ENCODE measurements at regions not wholly inside any gene's neighbourhood (a gene's known extent, or its start where the extent isn't known, plus 50 kb on each side); places are given as distances from the start of the nearest gene placed in this dataset.

DNA sequence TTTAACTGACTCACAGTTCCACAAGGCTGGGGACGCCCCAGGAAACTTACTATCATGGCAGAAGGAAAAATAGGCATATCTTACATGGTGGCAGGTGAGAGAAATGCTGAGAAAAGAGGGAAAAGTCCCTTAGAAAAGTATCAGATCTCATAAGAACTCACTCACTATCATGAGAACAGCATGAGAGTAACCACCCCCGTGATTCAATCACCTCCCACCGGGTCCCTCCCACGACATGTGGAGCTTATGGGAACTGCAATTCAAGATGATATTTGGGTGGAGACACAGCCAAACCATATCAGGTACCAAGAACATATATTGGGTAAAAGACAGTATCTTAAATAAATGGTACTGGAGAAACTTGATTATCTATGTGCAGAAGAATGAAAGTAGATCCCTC lies 100.3 kb upstream of the FAR2 start:
- TF ChIP-seq, protein P1, sequence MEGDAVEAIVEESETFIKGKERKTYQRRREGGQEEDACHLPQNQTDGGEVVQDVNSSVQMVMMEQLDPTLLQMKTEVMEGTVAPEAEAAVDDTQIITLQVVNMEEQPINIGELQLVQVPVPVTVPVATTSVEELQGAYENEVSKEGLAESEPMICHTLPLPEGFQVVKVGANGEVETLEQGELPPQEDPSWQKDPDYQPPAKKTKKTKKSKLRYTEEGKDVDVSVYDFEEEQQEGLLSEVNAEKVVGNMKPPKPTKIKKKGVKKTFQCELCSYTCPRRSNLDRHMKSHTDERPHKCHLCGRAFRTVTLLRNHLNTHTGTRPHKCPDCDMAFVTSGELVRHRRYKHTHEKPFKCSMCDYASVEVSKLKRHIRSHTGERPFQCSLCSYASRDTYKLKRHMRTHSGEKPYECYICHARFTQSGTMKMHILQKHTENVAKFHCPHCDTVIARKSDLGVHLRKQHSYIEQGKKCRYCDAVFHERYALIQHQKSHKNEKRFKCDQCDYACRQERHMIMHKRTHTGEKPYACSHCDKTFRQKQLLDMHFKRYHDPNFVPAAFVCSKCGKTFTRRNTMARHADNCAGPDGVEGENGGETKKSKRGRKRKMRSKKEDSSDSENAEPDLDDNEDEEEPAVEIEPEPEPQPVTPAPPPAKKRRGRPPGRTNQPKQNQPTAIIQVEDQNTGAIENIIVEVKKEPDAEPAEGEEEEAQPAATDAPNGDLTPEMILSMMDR (IDR thresholded peaks at IDR 0.05; ENCODE audit: low read depth, low read length), result no peak
- Histone ChIP-seq H3K4me1 (ENCODE audit: low read depth) (no peaks in the 10 kb centered on the region), H3K36me3 (no peaks in the 10 kb centered on the region), H3K9me3 (ENCODE audit: low read depth) (no peaks in the 10 kb centered on the region), H3K27me3 (no peaks in the 10 kb centered on the region), H3K4me3 (no peak overlapping the region), H3K27ac (no peak overlapping the region)
- no peak for DNase-seq (ENCODE audit: low read depth in 1 of 2, low spot score in 1 of 2)

DNA sequence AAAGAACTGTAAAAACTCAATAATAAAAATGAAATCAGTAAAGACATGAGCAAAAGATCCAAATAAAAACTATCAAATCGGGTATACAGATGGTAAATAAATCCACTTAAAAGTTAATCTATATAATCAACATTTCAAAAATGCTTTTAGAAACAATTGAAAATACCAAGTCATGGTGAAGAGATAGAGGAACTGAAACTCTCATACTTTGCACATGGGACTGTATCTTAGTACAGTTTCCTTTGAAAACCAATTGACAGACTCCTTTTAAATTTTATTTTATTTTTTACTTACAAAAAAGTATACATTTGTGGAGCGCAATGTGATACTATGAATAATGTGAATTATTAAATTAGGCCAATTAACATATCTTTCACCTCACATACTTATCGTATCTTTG lies 98.6 kb upstream of the FAR2 start:
- TF ChIP-seq, protein P1 (IDR thresholded peaks at IDR 0.05; ENCODE audit: low read depth, low read length), result no peak
- Histone ChIP-seq H3K27me3 (no peaks in the 10 kb centered on the region), H3K9me3 (ENCODE audit: low read depth) (no peaks in the 10 kb centered on the region), H3K36me3 (no peaks in the 10 kb centered on the region), H3K4me1 (ENCODE audit: low read depth) (no peaks in the 10 kb centered on the region), H3K27ac (no peak overlapping the region), H3K4me3 (no peak overlapping the region)
- DNase-seq (ENCODE audit: low read depth in 1 of 2, low spot score in 1 of 2), result no peak

DNA sequence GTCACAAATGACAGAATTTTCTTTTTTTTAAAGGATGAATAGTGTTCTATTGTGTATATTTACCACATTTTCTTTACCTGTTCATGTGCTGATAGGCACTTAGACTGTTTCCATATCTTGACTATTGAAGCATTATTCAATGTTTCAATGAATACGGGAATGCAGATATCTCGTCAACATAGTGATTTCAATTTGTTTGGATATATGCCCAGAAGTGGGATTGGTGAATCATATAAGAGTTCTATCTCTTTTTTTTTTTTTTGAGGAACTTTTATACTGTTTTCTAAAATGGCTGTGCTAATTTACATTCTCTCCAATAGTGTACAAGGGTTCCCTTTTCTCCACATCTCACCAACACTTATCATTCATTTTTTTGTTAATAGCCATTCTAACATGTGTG lies 97.9 kb upstream of the FAR2 start:
- no peaks in the 10 kb centered on the region for H3K9me3 ChIP-seq (ENCODE audit: low read depth)
- no peaks in the 10 kb centered on the region for H3K27me3 ChIP-seq
- no peaks in the 10 kb centered on the region for H3K36me3 ChIP-seq
- peak in 1 of 2 donors; percentile 59 for DNase-seq (ENCODE audit: low read depth in 1 of 2, low spot score in 1 of 2)
- H3K4me1 ChIP-seq (ENCODE audit: low read depth), result no peaks in the 10 kb centered on the region
- no peak overlapping the region for H3K27ac ChIP-seq
- TF ChIP-seq, protein P1 (IDR thresholded peaks at IDR 0.05; ENCODE audit: low read depth, low read length), result no peak
- no peak overlapping the region for H3K4me3 ChIP-seq

- Histone ChIP-seq H3K4me3 (no peak overlapping the region), H3K4me1 (ENCODE audit: low read depth) (no peaks in the 10 kb centered on the region), H3K36me3 (no peaks in the 10 kb centered on the region), H3K9me3 (ENCODE audit: low read depth) (no peaks in the 10 kb centered on the region), H3K27me3 (no peaks in the 10 kb centered on the region), H3K27ac (no peak overlapping the region)
- no peak for DNase-seq (ENCODE audit: low read depth in 1 of 2, low spot score in 1 of 2)
- TF ChIP-seq, protein P1 (IDR thresholded peaks at IDR 0.05; ENCODE audit: low read depth, low read length), result no peak
Measured at GRCh38 chr12:29053567-29053966, 95.5 kb upstream of the FAR2 start.

DNA sequence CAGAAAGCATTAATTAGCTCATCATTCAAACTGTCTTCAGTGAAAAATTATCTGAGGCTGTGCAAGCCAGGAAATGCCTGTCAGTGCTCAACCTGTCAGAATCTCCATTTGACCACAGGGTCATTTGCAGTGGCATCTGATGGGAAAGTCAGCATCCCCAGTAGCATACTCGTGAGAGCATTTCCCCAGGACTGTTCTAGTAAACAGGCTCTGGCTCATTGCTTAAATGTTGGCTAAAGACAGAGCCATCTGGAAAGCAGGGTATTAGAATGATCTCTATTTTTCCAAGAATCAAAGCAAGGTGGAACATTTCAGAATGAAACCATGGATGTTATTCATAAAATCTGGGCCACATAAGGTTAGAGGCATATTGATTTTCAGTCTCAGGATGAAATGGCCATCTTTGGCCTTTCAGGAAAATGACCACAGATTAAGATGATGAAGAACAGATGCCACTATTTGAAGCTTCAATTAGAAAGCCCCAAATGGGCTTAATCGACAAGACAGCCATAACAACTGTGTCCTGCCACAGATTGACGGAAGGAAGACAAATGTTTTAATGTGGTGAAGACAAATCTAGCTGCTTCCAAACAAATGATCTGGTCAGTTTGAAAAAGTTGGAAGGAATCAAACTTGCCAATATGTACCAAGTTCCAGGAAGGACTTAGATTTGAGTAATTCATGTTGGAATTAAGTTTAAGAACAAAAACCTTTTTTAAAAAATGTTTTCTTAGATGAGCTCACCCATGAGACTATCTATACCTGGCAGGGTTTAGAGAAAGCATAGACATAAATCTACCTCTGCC lies 94.0 kb upstream of the FAR2 start:
- no peaks in the 10 kb centered on the region for H3K36me3 ChIP-seq
- no peak overlapping the region for H3K4me3 ChIP-seq
- no peaks in the 10 kb centered on the region for H3K4me1 ChIP-seq (ENCODE audit: low read depth)
- no peaks in the 10 kb centered on the region for H3K27me3 ChIP-seq
- no peaks in the 10 kb centered on the region for H3K9me3 ChIP-seq (ENCODE audit: low read depth)
- DNase-seq (ENCODE audit: low read depth in 1 of 2, low spot score in 1 of 2), result peak; percentile 3 to 33
- no peak overlapping the region for H3K27ac ChIP-seq
- TF ChIP-seq, protein P1 (IDR thresholded peaks at IDR 0.05; ENCODE audit: low read depth, low read length), result no peak
